Body of pancreas (tissue), 4 donors: ENCODE measurements at regions not wholly inside any gene's neighbourhood (a gene's known extent, or its start where the extent isn't known, plus 50 kb on each side); places are given as distances from the start of the nearest gene placed in this dataset.

Experiments used
- POLR2A ChIP-seq, 3 donors: fragments of 450-650 bp; IDR thresholded peaks; one replicate each; pipeline ENCODE4 v1.6.1; 2016; ENCODE audit warnings: antibody characterized with exemption in 3 of 3, mild to moderate bottlenecking in 2 of 3
- TF ChIP-seq, protein P1 (sequence below), 7 experiments: fragments of 450-650 bp in 4 of 7; fragments of 200-600 bp in 3 of 7; sonication (generic) in 3 of 7; IDR thresholded peaks; one replicate each; pipeline ENCODE4 v1.5.1; 2016 to 2019; ENCODE audit warnings: antibody characterized with exemption in 7 of 7

DNA sequence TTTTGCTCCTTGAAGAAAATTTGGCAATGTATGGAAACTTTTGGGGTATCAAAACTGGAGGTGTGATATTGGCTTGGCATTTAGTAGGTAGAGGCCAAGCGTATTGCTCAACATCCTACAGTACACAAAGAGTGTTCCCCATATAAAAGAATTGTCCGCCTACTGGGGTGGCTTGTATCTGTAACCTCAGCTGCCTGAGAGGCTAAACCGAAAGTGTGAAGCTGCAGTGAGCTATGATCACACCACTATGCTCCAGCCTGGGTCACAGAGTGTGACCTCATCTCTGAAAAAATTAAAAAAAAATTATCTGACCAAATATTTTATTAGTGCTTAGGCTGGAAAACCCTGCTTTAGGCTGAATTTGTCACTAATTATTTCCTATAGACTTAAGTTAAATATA, 483.9 kb downstream of the PYDC2 start:
- TF ChIP-seq, protein P1, sequence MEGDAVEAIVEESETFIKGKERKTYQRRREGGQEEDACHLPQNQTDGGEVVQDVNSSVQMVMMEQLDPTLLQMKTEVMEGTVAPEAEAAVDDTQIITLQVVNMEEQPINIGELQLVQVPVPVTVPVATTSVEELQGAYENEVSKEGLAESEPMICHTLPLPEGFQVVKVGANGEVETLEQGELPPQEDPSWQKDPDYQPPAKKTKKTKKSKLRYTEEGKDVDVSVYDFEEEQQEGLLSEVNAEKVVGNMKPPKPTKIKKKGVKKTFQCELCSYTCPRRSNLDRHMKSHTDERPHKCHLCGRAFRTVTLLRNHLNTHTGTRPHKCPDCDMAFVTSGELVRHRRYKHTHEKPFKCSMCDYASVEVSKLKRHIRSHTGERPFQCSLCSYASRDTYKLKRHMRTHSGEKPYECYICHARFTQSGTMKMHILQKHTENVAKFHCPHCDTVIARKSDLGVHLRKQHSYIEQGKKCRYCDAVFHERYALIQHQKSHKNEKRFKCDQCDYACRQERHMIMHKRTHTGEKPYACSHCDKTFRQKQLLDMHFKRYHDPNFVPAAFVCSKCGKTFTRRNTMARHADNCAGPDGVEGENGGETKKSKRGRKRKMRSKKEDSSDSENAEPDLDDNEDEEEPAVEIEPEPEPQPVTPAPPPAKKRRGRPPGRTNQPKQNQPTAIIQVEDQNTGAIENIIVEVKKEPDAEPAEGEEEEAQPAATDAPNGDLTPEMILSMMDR (IDR thresholded peaks at IDR 0.05) = no peak
- TF ChIP-seq POLR2A (IDR thresholded peaks at IDR 0.05) = no peak
